ENCODE measurements at regions not wholly inside any gene's neighbourhood (a gene's known extent, or its start where the extent isn't known, plus 50 kb on each side); places are given as distances from the start of the nearest gene placed in this dataset.
A peak's percentile ranks its signal among the peaks of the same experiment; 100 is the strongest.

GRCh38 chr6:11429577-11429976, 108.0 kb upstream of the TMEM170B start (continued):
- TF ChIP-seq MAX (IDR thresholded peaks at IDR 0.05; ENCODE audit: low read depth), result no peak

- ChIA-PET CTCF (interaction anchor here (0.6 kb wide), 1 partner anchor 147 kb away, joined by 3 read pairs; no protein-coding TSS in a partner anchor), POLR2A (no interaction called here)
- Histone ChIP-seq H3K36me3 (replicated peaks in 1 of 2; ENCODE audit: control insufficient read depth in 1 of 2, insufficient read depth in 2 of 2, low read length in 1 of 2) (no peaks in the 10 kb centered on the region), H3K9me2 (no peaks in the 10 kb centered on the region), H3K9ac (no peak overlapping the region), H3K27me3 (ENCODE audit: insufficient read depth) (no peaks in the 10 kb centered on the region), H3K79me2 (ENCODE audit: insufficient read depth) (no peaks in the 10 kb centered on the region), H4K20me1 (ENCODE audit: insufficient read depth) (no peaks in the 10 kb centered on the region), H3F3A (replicated peaks; ENCODE audit: insufficient read depth) (peaks cover 22% of the 10 kb centered on the region), H3K9me3 (no peaks in the 10 kb centered on the region), H3K4me3 (ENCODE audit: low read depth in 2 of 2, low read length in 1 of 2) (no peak overlapping the region), H3K4me1 (ENCODE audit: control insufficient read depth in 1 of 2, insufficient read depth in 2 of 2, low read depth in 1 of 2, low read length in 1 of 2) (peaks cover 10 to 49% of the 10 kb centered on the region in 2 experiments), H3K27ac (ENCODE audit: low read depth in 2 of 2, low read length in 1 of 2) (peak overlapping the region in 1 of 2 experiments; percentile 67; a peak in 2 of 4 replicates), H2AFZ (ENCODE audit: low read depth) (peak overlapping the region; percentile 72; the same call in 1 of the 2 replicates), H3K4me2 (no peak overlapping the region)
- WGBS (ENCODE audit: low lambda C conversion rate), result 78% methylated on average over 3 of the region's 3 CpGs
- no peak for DNase-seq
- TF ChIP-seq REST (IDR thresholded peaks at IDR 0.05; ENCODE audit: low read depth, low read length), result no peak
These were observed 108.7 kb upstream of the TMEM170B start for GRCh38 chr6:11428895-11429294.

GRCh38 chr6:11428371-11428770, 109.2 kb upstream of the TMEM170B start:
- no peak for TF ChIP-seq YY1 (IDR thresholded peaks at IDR 0.05; ENCODE audit: low read depth)
- no peak for TF ChIP-seq NRF1 (IDR thresholded peaks at IDR 0.05; ENCODE audit: low read depth, low read length)
- no peak for TF ChIP-seq CTCF (IDR thresholded peaks at IDR 0.05)
- TF ChIP-seq JUND (IDR thresholded peaks at IDR 0.05), result no peak
- no peak for TF ChIP-seq RFX5 (IDR thresholded peaks at IDR 0.05; ENCODE audit: low read length)
- no peak for TF ChIP-seq EP300 (IDR thresholded peaks at IDR 0.05; ENCODE audit: borderline replicate concordance in 1 of 2, low read depth in 1 of 2, low read length in 1 of 2)
- no peak for TF ChIP-seq EZH2phosphoT487 (IDR thresholded peaks at IDR 0.05; ENCODE audit: borderline replicate concordance, low read depth)
- TF ChIP-seq TCF12 (IDR thresholded peaks at IDR 0.05), result no peak
- TF ChIP-seq NFIC (IDR thresholded peaks at IDR 0.05; ENCODE audit: borderline replicate concordance), result no peak
- no peak for TF ChIP-seq GABPA (IDR thresholded peaks at IDR 0.05; ENCODE audit: low read depth)
- Histone ChIP-seq H3F3A (replicated peaks; ENCODE audit: insufficient read depth) (peaks cover 17% of the 10 kb centered on the region), H3K9ac (peak overlapping the region; percentile 26; the same call in 1 of the 2 replicates), H4K20me1 (ENCODE audit: insufficient read depth) (no peaks in the 10 kb centered on the region), H3K9me3 (no peaks in the 10 kb centered on the region), H2AFZ (ENCODE audit: low read depth) (peak overlapping the region; percentile 72), H3K36me3 (replicated peaks in 1 of 2; ENCODE audit: control insufficient read depth in 1 of 2, insufficient read depth in 2 of 2, low read length in 1 of 2) (no peaks in the 10 kb centered on the region), H3K27me3 (ENCODE audit: insufficient read depth) (no peaks in the 10 kb centered on the region), H3K4me2 (peak overlapping the region; percentile 65), H3K27ac (ENCODE audit: low read depth in 2 of 2, low read length in 1 of 2) (peak overlapping the region in 1 of 2 experiments; percentile 67; a peak in 2 of 4 replicates), H3K4me3 (ENCODE audit: low read depth in 2 of 2, low read length in 1 of 2) (no peak overlapping the region), H3K9me2 (no peaks in the 10 kb centered on the region), H3K4me1 (ENCODE audit: control insufficient read depth in 1 of 2, insufficient read depth in 2 of 2, low read depth in 1 of 2, low read length in 1 of 2) (peaks cover 14 to 52% of the 10 kb centered on the region in 2 experiments), H3K79me2 (ENCODE audit: insufficient read depth) (no peaks in the 10 kb centered on the region)
- DNase-seq, result no peak
- ChIA-PET CTCF (interaction anchor here (0.6 kb wide), 1 partner anchor 148 kb away, joined by 3 read pairs; no protein-coding TSS in a partner anchor), POLR2A (no interaction called here)
- 66% methylated on average over 2 of the region's 2 CpGs for WGBS (ENCODE audit: low lambda C conversion rate)
